GM12891 (cell line): ENCODE measurements at regions not wholly inside any gene's neighbourhood (a gene's known extent, or its start where the extent isn't known, plus 50 kb on each side); places are given as distances from the start of the nearest gene placed in this dataset.

Experiments used
- POLR2A ChIP-seq: IDR thresholded peaks from 2 replicates; pipeline ENCODE4 v1.6.1; 2011; ENCODE audit warnings: low read depth, low read length, control low read depth
- POLR2AphosphoS5 ChIP-seq: IDR thresholded peaks from 2 replicates; pipeline ENCODE4 v1.6.1; 2011; ENCODE audit warnings: low read depth, low read length, control low read depth
- SPI1 ChIP-seq: IDR thresholded peaks from 2 replicates; pipeline ENCODE4 v1.6.1; 2011; ENCODE audit warnings: low read depth, low read length, control low read depth
- TAF1 ChIP-seq: IDR thresholded peaks from 2 replicates; pipeline ENCODE4 v1.6.1; 2011; ENCODE audit warnings: low read depth, low read length, control low read depth

GRCh38 chr2:49222975-49223528, 68.7 kb upstream of the FSHR start:
- TF ChIP-seq SPI1 (no peak), POLR2A (no peak), TAF1 (no peak), POLR2AphosphoS5 (no peak)
